GM21526 (cell line): ENCODE measurements at regions not wholly inside any gene's neighbourhood (a gene's known extent, or its start where the extent isn't known, plus 50 kb on each side); places are given as distances from the start of the nearest gene placed in this dataset.

Experiments
- ATAC-seq: cut with Tn5 transposase; IDR thresholded peaks from one replicate; pipeline ENCODE4 v1.9.1; 2021; ENCODE audit warnings: moderate library complexity; ENCODE audit not compliant: unreplicated experiment, low FRiP score

- ATAC-seq, result peak; percentile 82
These were observed 511.2 kb upstream of the JARID2 start for GRCh38 chr6:14734416-14735340.

GRCh38 chr6:14735956-14736486, 509.8 kb upstream of the JARID2 start:
- ATAC-seq, result no peak

GRCh38 chr6:14736554-14736953, 509.3 kb upstream of the JARID2 start:
- ATAC-seq, result no peak

- no peak for ATAC-seq
These were observed 507.4 kb upstream of the JARID2 start for GRCh38 chr6:14738497-14738896.

GRCh38 chr6:14738933-14739332, 506.9 kb upstream of the JARID2 start:
- no peak for ATAC-seq

- ATAC-seq, result no peak
These were observed 506.0 kb upstream of the JARID2 start for GRCh38 chr6:14739827-14740226.

GRCh38 chr6:14742171-14742570, 503.7 kb upstream of the JARID2 start:
- ATAC-seq, result no peak

GRCh38 chr6:14742680-14743079, 503.2 kb upstream of the JARID2 start:
- ATAC-seq, result no peak

GRCh38 chr6:14743144-14743473, 502.8 kb upstream of the JARID2 start:
- ATAC-seq, result no peak

- no peak for ATAC-seq
These were observed 502.2 kb upstream of the JARID2 start for GRCh38 chr6:14743474-14744211.

- no peak for ATAC-seq
These were observed 501.7 kb upstream of the JARID2 start for GRCh38 chr6:14744212-14744556.

GRCh38 chr6:14746139-14746837, 499.6 kb upstream of the JARID2 start:
- no peak for ATAC-seq

GRCh38 chr6:14747881-14748520, 497.9 kb upstream of the JARID2 start:
- no peak for ATAC-seq

- ATAC-seq, result no peak
These were observed 497.2 kb upstream of the JARID2 start for GRCh38 chr6:14748679-14749078.

GRCh38 chr6:14750059-14750661, 495.7 kb upstream of the JARID2 start:
- ATAC-seq, result no peak

GRCh38 chr6:14751645-14752175, 494.2 kb upstream of the JARID2 start:
- no peak for ATAC-seq

GRCh38 chr6:14754751-14755513, 490.9 kb upstream of the JARID2 start:
- no peak for ATAC-seq

- ATAC-seq, result no peak
These were observed 489.5 kb upstream of the JARID2 start for GRCh38 chr6:14756340-14756739.

GRCh38 chr6:14757014-14757413, 488.9 kb upstream of the JARID2 start:
- no peak for ATAC-seq
